ENCODE measurements at regions not wholly inside any gene's neighbourhood (a gene's known extent, or its start where the extent isn't known, plus 50 kb on each side); places are given as distances from the start of the nearest gene placed in this dataset.
"Not testable (repeated sequence)": the region's sequence is repeated elsewhere in the genome, so short reads cannot be mapped to it uniquely, and the experiment has no call there.

- not testable (repeated sequence) for TF ChIP-seq ATF3 (IDR thresholded peaks at IDR 0.05); CTCF (IDR thresholded peaks at IDR 0.05; ENCODE audit: low read depth, low read length, missing input control); YY1 (IDR thresholded peaks at IDR 0.05); MAX (IDR thresholded peaks at IDR 0.05); SP1 (IDR thresholded peaks at IDR 0.05); HNF4A (conservative IDR thresholded peaks at IDR 0.05); GABPA (IDR thresholded peaks at IDR 0.05 in 1 of 2, conservative IDR thresholded peaks at IDR 0.05 in 1 of 2); ZBTB33 (IDR thresholded peaks at IDR 0.05); TAF1 (conservative IDR thresholded peaks at IDR 0.05); EGR1 (IDR thresholded peaks at IDR 0.05; ENCODE audit: low read depth in 2 of 2); REST (IDR thresholded peaks at IDR 0.05); HNF4G (IDR thresholded peaks at IDR 0.05); RAD21 (IDR thresholded peaks at IDR 0.05)
Measured at GRCh38 chr9:62804314-62804713, 1614.5 kb downstream of the SPATA31A7 start.
